Skeletal muscle tissue (tissue), 3 donors: ENCODE measurements at regions not wholly inside any gene's neighbourhood (a gene's known extent, or its start where the extent isn't known, plus 50 kb on each side); places are given as distances from the start of the nearest gene placed in this dataset.

ENCODE experiments used
- H3K27ac ChIP-seq: one replicate; pipeline ENCODE4 v1.7.0; 2013; ENCODE audit warnings: mild to moderate bottlenecking, low read depth, low read length, inconsistent platforms
- H3K27me3 ChIP-seq, 3 donors: one replicate each; pipeline ENCODE4 v1.7.0; 2013; ENCODE audit warnings: low read length in 3 of 3; ENCODE audit not compliant: control insufficient read depth in 3 of 3, insufficient read depth in 3 of 3
- H3K36me3 ChIP-seq, 3 donors: one replicate each; pipeline ENCODE4 v1.7.0; 2013; ENCODE audit warnings: low read length in 3 of 3; ENCODE audit not compliant: control insufficient read depth in 3 of 3, insufficient read depth in 3 of 3
- H3K4me1 ChIP-seq, 3 donors: one replicate each; pipeline ENCODE4 v1.7.0; 2013; ENCODE audit warnings: low read length in 3 of 3, mild to moderate bottlenecking in 3 of 3; ENCODE audit not compliant: control insufficient read depth in 3 of 3, insufficient read depth in 3 of 3
- H3K4me3 ChIP-seq, 3 donors: one replicate each; pipeline ENCODE4 v1.7.0; 2013; ENCODE audit warnings: low read length in 3 of 3
- H3K9ac ChIP-seq, 3 donors: one replicate each; pipeline ENCODE4 v1.7.0; 2013; ENCODE audit warnings: low read length in 3 of 3, mild to moderate bottlenecking in 3 of 3, moderate library complexity in 2 of 3, low read depth in 1 of 3
- H3K9me3 ChIP-seq, 3 donors: one replicate each; pipeline ENCODE4 v1.7.0; 2013; ENCODE audit warnings: low read length in 3 of 3; ENCODE audit not compliant: control insufficient read depth in 3 of 3
- donor health status: Osteomylitis.

- Histone ChIP-seq H3K36me3 (no peaks in the 10 kb centered on the region), H3K9me3 (no peaks in the 10 kb centered on the region), H3K27ac (no peak overlapping the region), H3K4me1 (no peaks in the 10 kb centered on the region), H3K27me3 (no peaks in the 10 kb centered on the region), H3K9ac (no peak overlapping the region), H3K4me3 (no peak overlapping the region)
Measured at GRCh38 chr20:5677389-5677788, 66.6 kb upstream of the GPCPD1 start.

- H3K27me3 ChIP-seq, result no peaks in the 10 kb centered on the region
- no peak overlapping the region for H3K9ac ChIP-seq
- no peak overlapping the region for H3K4me3 ChIP-seq
- H3K4me1 ChIP-seq, result no peaks in the 10 kb centered on the region
- H3K9me3 ChIP-seq, result no peaks in the 10 kb centered on the region
- no peak overlapping the region for H3K27ac ChIP-seq
- no peaks in the 10 kb centered on the region for H3K36me3 ChIP-seq
Measured at GRCh38 chr20:5675103-5676091, 64.6 kb upstream of the GPCPD1 start.

- Histone ChIP-seq H3K9ac (no peak overlapping the region), H3K4me1 (no peaks in the 10 kb centered on the region), H3K27me3 (no peaks in the 10 kb centered on the region), H3K4me3 (no peak overlapping the region), H3K36me3 (no peaks in the 10 kb centered on the region), H3K9me3 (no peaks in the 10 kb centered on the region), H3K27ac (no peak overlapping the region)
Measured at GRCh38 chr20:5674176-5674660, 63.4 kb upstream of the GPCPD1 start.

GRCh38 chr20:5670874-5671273 lies 60.1 kb upstream of the GPCPD1 start:
- H3K4me1 ChIP-seq, result no peaks in the 10 kb centered on the region
- H3K4me3 ChIP-seq, result no peak overlapping the region
- H3K9me3 ChIP-seq, result no peaks in the 10 kb centered on the region
- no peak overlapping the region for H3K9ac ChIP-seq
- no peaks in the 10 kb centered on the region for H3K27me3 ChIP-seq
- H3K36me3 ChIP-seq, result no peaks in the 10 kb centered on the region
- no peak overlapping the region for H3K27ac ChIP-seq

- Histone ChIP-seq H3K9ac (no peak overlapping the region), H3K27ac (no peak overlapping the region), H3K36me3 (no peaks in the 10 kb centered on the region), H3K4me3 (no peak overlapping the region), H3K4me1 (no peaks in the 10 kb centered on the region), H3K27me3 (no peaks in the 10 kb centered on the region), H3K9me3 (no peaks in the 10 kb centered on the region)
Measured at GRCh38 chr20:5670036-5670536, 59.3 kb upstream of the GPCPD1 start.

- H3K36me3 ChIP-seq, result no peaks in the 10 kb centered on the region
Measured at GRCh38 chr20:5668529-5668868, 57.7 kb upstream of the GPCPD1 start.

GRCh38 chr20:5667705-5668528 lies 57.1 kb upstream of the GPCPD1 start:
- H3K9ac ChIP-seq, result no peak overlapping the region
- H3K27me3 ChIP-seq, result no peaks in the 10 kb centered on the region
- no peak overlapping the region for H3K4me3 ChIP-seq
- H3K36me3 ChIP-seq, result no peaks in the 10 kb centered on the region
- no peaks in the 10 kb centered on the region for H3K4me1 ChIP-seq
- no peak overlapping the region for H3K27ac ChIP-seq
- H3K9me3 ChIP-seq, result no peaks in the 10 kb centered on the region

More at GRCh38 chr20:5668529-5668868, 57.7 kb upstream of the GPCPD1 start:
- Histone ChIP-seq H3K4me1 (no peaks in the 10 kb centered on the region), H3K4me3 (no peak overlapping the region), H3K27ac (no peak overlapping the region), H3K9ac (no peak overlapping the region), H3K9me3 (no peaks in the 10 kb centered on the region), H3K27me3 (no peaks in the 10 kb centered on the region)

GRCh38 chr20:5665417-5665816 lies 54.6 kb upstream of the GPCPD1 start:
- Histone ChIP-seq H3K4me1 (no peaks in the 10 kb centered on the region), H3K9ac (no peak overlapping the region), H3K4me3 (no peak overlapping the region), H3K9me3 (no peaks in the 10 kb centered on the region), H3K27ac (no peak overlapping the region), H3K27me3 (no peaks in the 10 kb centered on the region), H3K36me3 (no peaks in the 10 kb centered on the region)

GRCh38 chr20:5663396-5663795 lies 52.6 kb upstream of the GPCPD1 start:
- Histone ChIP-seq H3K4me1 (peaks cover 6 to 12% (median 6%) of the 10 kb centered on the region in 3 donors), H3K9me3 (no peaks in the 10 kb centered on the region), H3K27ac (no peak overlapping the region), H3K27me3 (no peaks in the 10 kb centered on the region), H3K9ac (no peak overlapping the region), H3K4me3 (no peak overlapping the region), H3K36me3 (no peaks in the 10 kb centered on the region)

GRCh38 chr20:5662769-5663168 lies 52.0 kb upstream of the GPCPD1 start:
- Histone ChIP-seq H3K27ac (no peak overlapping the region), H3K4me1 (peaks cover 7 to 14% (median 9%) of the 10 kb centered on the region in 3 donors), H3K27me3 (no peaks in the 10 kb centered on the region)

More at GRCh38 chr20:5662769-5663168, 52.0 kb upstream of the GPCPD1 start:
- H3K36me3 ChIP-seq, result no peaks in the 10 kb centered on the region
- H3K4me3 ChIP-seq, result no peak overlapping the region
- no peaks in the 10 kb centered on the region for H3K9me3 ChIP-seq
- H3K9ac ChIP-seq, result no peak overlapping the region
